Stimulated activated CD8-positive, alpha-beta memory T cell treated with anti-CD3 and anti-CD28 coated beads, Interleukin-2, amount 100 ng/mL, for 1 hour (primary cell): ENCODE measurements at regions not wholly inside any gene's neighbourhood (a gene's known extent, or its start where the extent isn't known, plus 50 kb on each side); places are given as distances from the start of the nearest gene placed in this dataset.
"Not testable (repeated sequence)": the region's sequence is repeated elsewhere in the genome, so short reads cannot be mapped to it uniquely, and the experiment has no call there.

Experiments used
- DNase-seq, 2 donors: peaks; one replicate each; pipeline ENCODE4 v3.0.0-alpha.2; 2020; ENCODE audit warnings: low read depth in 2 of 2

DNA sequence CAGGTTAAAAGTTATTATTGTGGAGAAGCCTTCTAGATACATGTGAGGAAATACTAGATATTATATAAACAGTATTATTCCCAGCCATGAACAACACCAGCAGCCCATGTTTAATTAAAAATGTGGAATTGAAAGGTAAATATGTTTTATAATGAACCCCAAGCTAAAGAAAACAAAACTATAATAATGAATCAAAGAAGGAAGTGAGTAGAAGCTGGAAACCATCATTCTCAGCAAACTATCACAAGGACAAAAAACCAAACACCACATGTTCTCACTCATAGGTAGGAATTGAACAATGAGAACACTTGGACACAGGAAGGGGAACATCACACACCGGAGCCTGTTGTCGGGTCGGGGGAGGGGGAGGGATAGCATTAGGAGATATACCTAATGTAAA is 167.6 kb upstream of the CXXC4 start:
- DNase-seq, result not testable (repeated sequence)

DNA sequence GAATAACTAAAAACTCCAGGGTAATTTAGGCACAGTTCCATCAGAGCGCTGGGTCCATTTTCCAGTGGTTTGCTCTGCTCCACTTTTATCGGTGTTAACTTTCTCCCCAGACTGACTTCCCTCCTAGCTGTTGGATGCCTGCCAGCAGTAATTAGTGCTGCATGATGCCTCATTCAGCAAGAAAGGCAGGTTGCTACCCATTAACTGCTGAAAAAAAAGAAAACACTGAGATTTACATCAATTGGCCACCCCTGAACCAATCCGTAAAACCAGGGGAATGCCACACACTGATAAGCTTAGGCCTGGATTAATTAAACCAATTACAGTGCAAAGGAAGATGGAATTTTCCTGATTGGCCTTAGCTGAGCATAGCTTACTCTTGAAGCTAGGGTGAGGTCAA is 182.4 kb upstream of the CXXC4 start:
- DNase-seq, result no peak

DNA sequence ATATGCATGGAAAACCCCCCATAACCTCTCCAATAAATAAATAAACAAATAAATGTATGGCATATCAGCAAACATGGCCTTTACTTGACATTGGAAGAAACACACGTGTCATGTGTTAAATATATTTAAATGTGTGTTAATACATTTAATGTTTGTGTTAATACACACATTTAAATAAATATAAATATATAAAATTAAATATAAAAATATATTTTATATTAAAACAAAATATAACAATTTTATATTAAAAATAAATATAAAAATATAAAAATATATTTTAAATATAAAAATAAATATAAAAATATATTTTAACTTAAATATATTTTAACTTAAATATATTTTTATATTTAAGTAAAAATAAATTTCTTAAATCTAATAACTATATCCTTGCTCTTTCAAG is 187.6 kb upstream of the CXXC4 start:
- no peak for DNase-seq

DNA sequence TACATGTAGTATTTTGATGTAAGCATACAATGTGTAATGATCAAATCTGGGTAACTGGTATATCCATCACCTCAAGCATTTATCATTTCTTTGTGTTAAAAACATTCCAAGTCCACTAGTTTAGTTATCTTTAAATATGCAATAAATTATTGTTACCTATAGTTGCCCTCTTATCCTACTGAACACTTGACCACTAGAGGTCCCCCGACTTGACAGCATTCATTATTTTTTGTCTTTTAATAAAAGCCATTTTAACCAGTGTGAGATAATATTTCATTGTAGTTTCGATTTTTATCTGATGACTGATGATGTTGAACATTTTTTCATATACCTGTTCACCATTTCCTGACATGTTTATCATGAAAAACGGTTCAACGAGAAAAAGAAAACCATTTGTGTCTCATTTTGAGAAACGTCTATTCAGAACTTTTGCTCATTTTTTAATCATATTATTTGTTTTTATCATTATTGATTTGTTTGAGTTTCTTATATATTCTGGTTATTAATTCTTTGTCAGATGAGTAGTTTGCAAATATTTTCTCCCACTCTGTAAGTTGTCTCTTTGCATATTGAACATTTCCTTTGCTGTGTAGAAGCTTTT is 199.0 kb upstream of the CXXC4 start:
- no peak for DNase-seq

DNA sequence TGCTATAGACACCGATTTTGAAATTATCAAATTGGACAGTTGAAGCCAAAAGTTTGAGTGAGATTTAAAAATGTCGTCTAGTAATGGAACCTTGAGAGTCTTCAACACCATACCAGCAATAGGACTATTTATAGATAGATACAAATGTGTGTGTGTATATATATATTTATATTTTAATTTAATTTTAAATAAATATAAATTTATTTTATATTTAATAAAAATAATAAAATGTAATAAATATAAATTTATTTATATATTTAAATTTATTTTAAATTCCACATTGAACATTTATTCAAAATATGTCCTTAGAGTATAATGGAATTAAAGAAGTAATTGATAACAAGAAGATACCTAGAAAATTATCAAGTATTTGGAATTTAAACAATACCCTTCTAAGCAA is 221.9 kb upstream of the CXXC4 start:
- no peak for DNase-seq

DNA sequence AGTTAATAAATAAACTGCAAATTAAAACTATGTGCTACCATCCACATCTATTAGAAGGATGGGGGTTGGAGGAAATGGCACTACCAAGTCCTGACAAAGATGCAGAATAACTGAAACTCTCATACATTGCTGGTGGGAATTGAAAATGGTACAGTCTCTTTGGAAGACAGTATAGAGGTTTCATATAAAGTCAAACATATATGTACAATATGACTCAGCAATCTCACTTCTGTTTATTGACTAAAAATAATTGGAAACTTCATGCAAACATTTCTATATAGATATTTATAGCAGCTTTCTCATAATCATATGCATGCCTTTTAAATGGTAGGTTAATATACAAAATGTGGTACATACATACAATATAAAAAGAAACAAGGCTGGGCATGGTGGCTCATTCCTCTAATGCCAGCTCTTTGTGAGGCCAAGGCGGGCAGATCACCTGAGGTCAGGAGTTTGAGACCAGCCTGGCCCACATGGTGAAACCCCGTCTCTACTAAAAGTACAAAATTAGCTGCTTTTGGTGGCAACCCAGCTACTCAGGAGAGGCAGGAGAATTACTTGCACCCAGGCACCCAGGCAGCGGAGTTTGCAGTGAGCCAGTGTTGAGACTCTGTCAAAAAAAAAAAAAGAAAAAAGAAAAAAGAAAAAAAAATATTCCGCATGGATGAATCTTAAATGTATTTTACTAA is 225.0 kb upstream of the CXXC4 start:
- DNase-seq, result no peak

DNA sequence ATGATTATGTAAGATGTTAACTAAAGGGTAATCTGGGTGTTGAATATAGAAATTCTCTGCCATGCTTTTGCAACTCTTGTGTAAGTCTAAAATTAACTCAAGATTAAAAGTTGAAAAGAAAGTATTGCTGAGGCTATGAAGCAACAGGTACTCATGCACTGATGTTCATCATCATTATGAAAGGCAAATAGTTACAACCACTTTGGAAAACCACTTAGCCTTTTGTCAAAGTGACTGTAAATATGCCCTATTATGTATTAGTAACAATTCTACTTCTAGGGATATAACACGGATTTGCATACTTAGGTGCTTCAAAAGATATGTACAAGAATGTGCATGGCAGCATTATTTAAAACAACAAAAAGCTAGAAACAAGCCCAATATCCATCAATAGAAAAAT is 227.8 kb upstream of the CXXC4 start:
- DNase-seq, result no peak

DNA sequence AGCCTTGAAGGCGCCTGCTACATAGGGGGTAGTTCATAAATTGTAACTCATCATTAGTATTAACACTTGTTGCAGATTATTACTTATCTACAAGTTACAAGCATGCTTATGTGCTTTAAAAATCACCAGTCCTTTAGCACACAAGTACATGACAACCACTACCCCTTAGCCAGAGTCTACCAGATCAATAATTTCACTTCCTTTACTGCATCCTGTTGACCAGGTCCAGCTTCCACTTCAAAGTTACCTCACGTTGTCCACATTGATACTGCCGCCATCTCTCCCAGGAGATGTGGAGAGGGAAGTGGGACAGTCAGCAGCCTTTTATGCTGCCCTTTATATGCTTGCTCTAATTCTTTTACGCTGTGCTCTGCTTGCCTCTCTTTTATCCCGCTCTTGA is 231.3 kb upstream of the CXXC4 start:
- no peak for DNase-seq

DNA sequence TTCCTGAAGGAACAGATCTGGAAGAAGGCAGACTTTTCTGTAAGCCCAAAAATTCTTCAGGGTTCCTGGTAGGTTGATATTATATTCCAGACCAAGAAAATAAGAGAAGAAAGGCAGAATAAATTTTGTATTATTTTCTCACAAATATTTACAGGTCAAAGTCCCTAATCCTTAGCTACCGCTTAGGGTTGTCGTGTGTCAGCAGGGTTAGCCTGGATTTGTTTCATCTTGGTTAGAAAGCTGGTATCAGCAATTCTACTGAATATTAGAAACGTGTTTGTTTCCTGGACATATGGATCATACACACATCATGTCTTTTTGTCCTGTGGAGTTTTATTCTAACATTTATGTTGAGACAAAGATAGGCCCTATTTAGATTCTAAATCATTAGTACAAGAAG is 232.9 kb upstream of the CXXC4 start:
- DNase-seq, result no peak

DNA sequence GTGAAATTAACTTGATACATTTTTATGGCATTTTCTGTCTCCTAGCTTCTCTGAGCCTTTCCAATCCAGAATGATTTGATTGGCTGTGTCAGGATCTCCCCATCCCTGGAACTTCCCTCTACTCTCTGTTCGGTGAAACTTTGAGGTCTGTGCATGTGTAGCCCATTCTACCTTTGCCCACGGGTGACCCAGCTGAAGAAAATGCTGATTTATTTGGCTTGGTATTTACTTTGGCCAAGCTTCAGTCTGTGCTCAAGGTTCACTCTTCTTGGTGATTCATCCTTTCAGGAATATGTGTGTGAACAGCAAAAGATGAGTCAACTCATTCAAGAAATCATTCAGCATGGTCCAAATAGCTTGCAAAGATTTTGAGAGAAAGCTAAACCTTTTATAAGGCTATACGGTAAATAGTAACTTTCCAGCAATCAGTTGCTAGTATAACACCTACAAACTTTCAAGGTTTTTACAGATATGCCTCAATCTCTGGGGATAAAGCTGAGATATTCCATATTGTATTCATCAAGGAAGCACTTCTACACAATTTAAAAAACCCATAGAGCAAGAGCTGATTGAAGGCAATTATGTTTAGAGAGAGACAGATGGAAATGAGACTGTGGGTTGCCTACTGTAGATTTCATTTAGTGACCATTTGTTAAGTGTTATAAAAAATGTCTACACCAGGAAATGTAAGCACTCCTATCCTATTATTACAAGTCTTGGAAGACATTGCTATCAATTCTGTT is 233.9 kb upstream of the CXXC4 start:
- no peak for DNase-seq

DNA sequence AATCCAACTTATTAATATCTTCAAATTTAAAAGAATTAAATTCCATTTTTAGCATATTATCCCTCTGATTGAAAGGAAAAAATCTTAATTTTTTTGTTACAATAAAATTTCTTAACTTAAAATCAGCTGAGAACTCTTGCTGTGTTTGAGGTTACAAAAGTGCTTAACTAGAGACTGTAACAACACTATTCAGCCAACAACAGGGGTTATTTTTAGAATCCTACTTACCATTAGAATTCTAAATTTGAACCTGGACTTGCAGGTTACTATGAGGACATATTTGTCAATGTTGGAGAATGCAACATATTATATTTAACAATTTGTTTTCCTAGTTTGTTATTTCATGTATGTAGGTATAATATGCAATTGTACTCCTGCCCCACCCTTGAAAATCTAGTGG is 238.1 kb upstream of the CXXC4 start:
- no peak for DNase-seq

DNA sequence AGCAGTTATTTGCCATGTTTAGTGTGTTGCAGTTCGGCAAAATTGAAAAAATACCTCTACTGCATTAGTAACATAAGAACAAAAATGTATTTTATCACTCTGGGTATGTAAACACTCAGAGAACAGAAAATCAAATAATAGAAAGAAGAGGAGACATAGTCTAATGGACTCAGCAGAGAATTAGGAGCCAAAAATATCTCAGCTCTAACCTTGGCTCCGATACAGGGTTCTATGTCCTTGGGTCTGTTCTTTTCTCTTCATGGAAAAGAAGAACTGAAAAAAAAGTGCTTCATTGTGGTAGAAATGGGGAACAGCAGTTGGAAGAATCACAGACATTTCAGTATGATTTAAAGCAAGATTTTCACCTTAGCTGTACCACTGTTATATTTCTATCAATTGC is 240.5 kb upstream of the CXXC4 start:
- DNase-seq, result no peak

DNA sequence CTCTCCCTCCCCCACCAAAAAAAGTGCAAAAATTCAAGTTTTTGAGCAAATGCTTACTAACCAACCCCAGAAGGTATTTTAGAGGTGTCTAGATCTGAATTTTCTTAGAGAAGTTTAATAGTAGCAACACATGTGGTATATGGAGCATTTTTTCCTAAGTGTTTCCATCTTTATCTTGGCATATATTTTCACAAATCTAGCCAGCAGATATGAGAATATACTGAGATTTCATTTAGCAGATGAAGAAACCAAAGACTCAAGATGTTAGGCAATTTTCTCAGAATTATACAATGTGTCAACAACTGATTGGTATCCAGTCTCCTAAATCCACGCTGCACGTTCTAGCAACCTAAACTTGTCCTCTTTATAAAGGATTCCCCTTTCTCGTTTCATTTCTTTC is 245.5 kb upstream of the CXXC4 start:
- DNase-seq, result no peak

DNA sequence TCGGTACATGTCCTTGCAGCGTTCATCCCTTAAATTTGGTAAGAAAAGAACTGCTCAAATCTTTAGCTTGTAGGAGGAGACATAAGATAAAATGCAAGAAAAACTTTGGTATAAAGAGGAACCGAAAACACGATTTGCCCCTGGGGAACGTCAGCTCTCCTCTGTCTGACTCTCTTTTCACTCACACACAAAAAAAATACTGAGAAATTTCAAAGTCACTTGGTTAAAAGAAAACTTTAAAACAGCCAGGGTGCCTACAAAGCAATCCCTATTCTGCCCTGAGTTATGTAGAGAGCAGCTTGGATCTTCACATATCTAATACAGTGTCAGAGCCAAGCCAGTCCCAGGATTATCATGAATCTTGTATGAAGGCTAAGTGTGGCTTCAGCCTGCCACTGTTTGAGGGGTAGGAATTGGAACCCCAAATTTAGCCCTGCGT is 248.5 kb upstream of the CXXC4 start:
- no peak for DNase-seq

DNA sequence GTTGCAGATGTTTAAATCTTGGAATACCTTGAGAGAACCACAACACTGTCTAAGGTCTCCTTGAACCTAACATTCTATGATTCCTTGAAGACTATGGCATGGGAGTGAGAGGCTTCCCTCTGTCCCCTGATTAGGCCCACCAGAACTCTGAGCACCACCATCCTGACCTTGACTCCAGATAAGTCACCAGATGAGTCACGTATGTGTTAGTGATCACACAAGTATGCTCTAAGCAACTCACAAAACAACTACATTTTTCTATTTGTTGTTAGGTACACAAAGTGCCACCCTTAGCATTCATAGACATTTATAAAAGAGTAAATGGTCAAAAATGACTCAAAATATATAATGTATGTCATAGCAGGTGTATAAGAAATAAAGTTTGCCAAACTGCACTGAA is 252.9 kb upstream of the CXXC4 start:
- no peak for DNase-seq

DNA sequence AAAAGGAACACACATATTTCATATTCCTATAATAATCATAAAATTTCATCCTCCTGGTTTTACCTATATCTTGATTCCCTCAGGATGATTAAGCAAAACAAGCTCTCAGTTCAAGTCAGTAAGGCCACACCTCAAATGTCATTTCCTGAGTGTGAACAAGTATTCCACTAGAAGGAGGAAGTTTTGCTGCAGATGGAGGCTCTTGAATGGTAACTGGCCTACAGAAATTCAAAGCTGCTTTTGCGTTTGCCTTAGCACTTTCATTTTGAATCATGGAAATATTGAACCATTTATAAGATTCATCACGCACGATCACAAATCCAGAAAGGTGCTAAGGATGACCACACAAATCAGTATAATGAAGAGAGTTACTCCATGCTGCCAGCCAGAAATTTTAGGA is 254.4 kb upstream of the CXXC4 start:
- DNase-seq, result no peak

DNA sequence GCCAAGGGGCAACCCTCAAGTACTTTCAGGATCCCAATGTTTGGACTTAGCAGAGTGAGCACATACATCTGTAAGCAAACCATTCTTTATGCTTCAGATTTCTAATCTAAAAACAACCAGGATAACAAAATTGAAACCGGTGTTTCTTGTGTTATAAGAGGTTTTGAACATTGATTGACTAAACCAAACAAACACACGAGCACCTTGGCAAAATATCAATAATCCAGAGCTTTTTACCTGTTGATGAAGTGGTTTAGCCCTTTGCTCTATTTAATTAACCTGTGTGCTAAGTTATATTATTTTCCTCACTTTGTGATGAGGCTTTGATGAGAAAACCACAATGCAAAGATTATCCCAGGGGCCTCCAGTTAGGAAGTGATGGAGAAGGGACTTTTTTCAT is 255.3 kb upstream of the CXXC4 start:
- no peak for DNase-seq

DNA sequence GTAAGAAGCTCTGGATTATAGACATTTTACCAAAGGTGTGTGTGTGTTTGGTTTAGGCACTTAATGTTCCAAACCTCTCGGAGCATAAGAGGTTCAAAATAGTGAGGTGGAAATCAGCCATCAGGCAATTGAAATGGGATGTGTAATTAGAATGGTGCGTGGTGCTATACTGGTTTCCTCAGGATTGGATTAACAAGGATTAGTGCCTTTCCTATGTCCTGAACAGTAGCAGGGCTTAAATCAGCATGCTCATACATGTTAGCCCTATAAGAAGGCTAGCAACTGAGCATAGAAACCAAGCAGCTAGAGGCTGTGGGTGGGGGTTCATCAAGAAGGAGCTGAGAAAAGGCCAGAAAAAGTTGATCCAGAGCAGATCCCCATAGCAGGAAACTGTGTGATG is 256.8 kb upstream of the CXXC4 start:
- no peak for DNase-seq

DNA sequence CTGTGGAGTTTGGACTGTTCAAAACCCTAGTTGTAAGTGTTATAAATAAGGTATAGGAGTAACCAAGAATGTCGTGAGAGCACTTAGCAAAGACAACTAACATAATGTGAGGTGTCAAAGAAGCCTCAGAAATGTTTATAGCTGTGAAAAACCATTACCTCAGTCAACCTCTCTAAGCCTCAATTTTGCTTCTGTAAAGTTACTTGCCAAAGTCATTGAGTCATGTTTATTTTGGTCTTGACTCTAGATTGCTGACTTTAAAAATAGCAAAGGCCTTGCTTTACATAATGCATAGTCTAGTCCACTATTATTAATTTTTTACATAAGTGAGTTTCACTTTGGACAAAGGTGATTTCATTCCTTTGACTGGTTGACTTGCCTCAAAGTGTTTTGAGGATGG is 257.6 kb upstream of the CXXC4 start:
- no peak for DNase-seq

DNA sequence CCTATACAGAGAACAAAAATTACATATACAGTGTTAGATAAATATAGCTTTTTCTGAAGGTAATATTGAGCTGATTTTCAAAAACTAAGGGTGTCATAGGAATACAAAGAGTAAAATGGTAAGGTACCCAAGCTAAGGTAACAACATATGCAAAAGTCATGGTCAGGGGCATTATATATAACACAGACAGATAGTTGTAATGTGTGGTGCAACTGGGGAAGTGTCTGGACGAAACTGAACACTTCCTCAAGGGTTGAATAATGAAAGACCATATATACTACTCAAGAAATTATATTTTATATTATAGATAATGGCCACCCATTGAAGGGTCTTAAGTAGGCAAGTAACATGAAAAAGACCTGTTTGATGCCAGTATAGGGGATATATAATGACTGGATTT is 262.1 kb upstream of the CXXC4 start:
- no peak for DNase-seq

DNA sequence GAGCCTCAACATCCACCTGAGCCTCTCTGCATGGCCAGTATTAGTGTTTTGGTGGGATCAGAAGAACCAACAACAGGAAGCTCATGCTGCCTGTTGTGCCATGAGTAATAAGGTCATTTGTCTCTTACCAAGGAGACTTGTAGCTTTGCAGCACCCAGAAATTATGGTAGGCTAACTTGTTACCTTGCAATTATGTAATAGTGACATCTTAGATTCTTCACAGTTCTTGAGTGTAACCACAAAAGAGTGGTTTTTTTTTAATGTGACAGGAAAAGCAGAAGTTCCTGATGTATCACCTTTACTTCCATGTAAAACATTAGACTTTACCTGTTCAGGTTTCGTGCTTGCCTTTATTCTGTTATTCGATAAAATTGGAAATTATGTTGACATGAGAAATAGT is 263.9 kb upstream of the CXXC4 start:
- DNase-seq, result no peak

DNA sequence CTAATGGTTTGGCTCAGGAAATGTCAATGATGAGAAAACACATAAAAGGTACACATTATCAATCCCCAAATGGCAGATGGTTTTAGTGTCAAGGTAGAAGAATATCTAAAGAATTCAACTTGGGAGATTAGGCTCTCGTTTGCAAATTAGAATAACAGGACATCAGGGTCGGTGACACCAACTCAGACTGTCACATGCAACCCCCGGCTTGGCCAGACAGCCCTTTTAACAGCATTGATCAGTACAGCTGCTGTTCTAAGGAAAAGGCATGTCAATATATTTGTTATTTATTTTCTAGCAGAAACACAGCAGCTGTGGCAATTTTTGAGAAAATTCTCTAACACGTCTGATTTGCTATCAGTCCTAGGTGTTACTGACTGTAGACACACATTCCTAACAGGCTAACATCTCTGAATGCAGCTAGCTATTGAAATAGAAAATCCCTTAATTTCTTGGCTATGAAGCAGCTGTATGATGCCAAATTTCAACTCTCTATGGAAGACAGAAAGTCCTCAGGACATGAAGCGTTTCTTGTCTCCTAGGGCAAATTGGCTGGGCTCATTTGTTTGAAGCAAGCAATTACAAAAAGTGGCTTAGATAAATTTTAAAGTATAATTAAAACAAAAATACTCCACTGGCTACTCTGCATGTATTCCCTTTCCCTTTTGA is 269.0 kb upstream of the CXXC4 start:
- no peak for DNase-seq

DNA sequence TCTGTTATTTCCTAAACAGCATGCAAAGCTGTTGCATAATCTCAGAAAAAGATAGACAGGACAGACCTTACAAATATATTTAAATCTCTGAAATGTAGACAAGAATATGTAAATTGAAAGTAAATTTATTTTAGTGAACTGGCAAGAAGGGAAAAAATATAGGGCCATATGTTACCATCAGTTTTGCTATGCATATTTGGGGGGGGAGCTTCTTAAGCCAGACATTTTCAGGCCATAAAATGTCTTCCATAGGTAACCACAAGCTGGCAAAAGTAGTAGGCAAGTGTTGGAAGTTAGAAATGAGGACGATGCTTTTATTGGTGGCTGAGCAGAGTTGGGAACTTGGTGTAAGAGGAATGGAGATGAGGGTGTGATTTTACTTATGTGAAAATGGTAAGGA is 272.0 kb upstream of the CXXC4 start:
- no peak for DNase-seq
